ENCODE measurements at regions not wholly inside any gene's neighbourhood (a gene's known extent, or its start where the extent isn't known, plus 50 kb on each side); places are given as distances from the start of the nearest gene placed in this dataset.

- no peak overlapping the region for H2BK20ac ChIP-seq (ENCODE audit: low read depth, low read length)
- H3K23ac ChIP-seq (ENCODE audit: low read depth, low read length), result no peak overlapping the region
- no peaks in the 10 kb centered on the region; the same call in 1 of the 2 replicates for H3K9me3 ChIP-seq (ENCODE audit: control insufficient read depth, insufficient read depth, low read length)
- H3K4ac ChIP-seq (ENCODE audit: low read depth, low read length), result no peak overlapping the region
- no peak overlapping the region for H2BK120ac ChIP-seq (ENCODE audit: low read depth, low read length)
- H3K4me3 ChIP-seq (ENCODE audit: insufficient read depth, low read depth, low read length), result no peak overlapping the region
- CTCF ChIA-PET, result no interaction called here
- WGBS, 2 experiments (ENCODE audit: extremely low coverage in 2 of 2, insufficient read length in 1 of 2), result 23% methylated on average over 2 of the region's 4 CpGs; no CpG with 5 or more reads in 1 of the 2 experiments
- no TSS peak for BruUV-seq (replicated peaks)
- H3K27me3 ChIP-seq (ENCODE audit: control insufficient read depth, insufficient read depth, low read length), result peaks cover 3% of the 10 kb centered on the region
- H2BK15ac ChIP-seq (ENCODE audit: low read depth, low read length), result no peak overlapping the region
- ATAC-seq (ENCODE audit: low read depth) (no peak), DNase-seq (no peak)
- no peak overlapping the region for H4K8ac ChIP-seq (ENCODE audit: low read depth in 2 of 2, low read length in 2 of 2)
- no peaks in the 10 kb centered on the region for H3K9me1 ChIP-seq (ENCODE audit: insufficient read depth, low read length)
- H3K79me1 ChIP-seq (ENCODE audit: low read depth in 1 of 2, low read length in 2 of 2), result no peaks in the 10 kb centered on the region
- H3K27ac ChIP-seq (ENCODE audit: insufficient read depth, low read length), result no peak overlapping the region
- H2BK5ac ChIP-seq (ENCODE audit: low read depth, low read length, poor library complexity, severe bottlenecking), result no peak overlapping the region
- H4K91ac ChIP-seq (ENCODE audit: insufficient read depth, low read depth, low read length), result no peak overlapping the region
- in situ Hi-C loops (cut with MboI; ENCODE audit: low sequenced_read_pairs), result no loop called here
- no peak overlapping the region for H2AFZ ChIP-seq (replicated peaks; ENCODE audit: low read length, poor library complexity)
- H3K36me3 ChIP-seq (ENCODE audit: control insufficient read depth, insufficient read depth, low read length), result no peaks in the 10 kb centered on the region
- no peak overlapping the region for H4K5ac ChIP-seq (ENCODE audit: low read depth, low read length)
- H3K4me2 ChIP-seq (ENCODE audit: low read depth, low read length), result no peak overlapping the region
- POLR2A ChIA-PET (ENCODE audit: unreplicated experiment), result no interaction called here
- TF ChIP-seq NFE2L2 (IDR thresholded peaks at IDR 0.05; ENCODE audit: low read depth, low read length) (no peak), SMC3 (IDR thresholded peaks at IDR 0.05; ENCODE audit: low read depth, low read length) (no peak), POLR2A (IDR thresholded peaks at IDR 0.05; ENCODE audit: low read depth, low read length) (no peak), MAZ (IDR thresholded peaks at IDR 0.05; ENCODE audit: borderline replicate concordance, low read depth, low read length) (no peak), ELK1 (IDR thresholded peaks at IDR 0.05; ENCODE audit: borderline replicate concordance, low read depth, low read length) (no peak), RAD21 (IDR thresholded peaks at IDR 0.05; ENCODE audit: low read length) (no peak), CTCF (conservative IDR thresholded peaks at IDR 0.05; ENCODE audit: low read depth, low read length) (no peak), USF2 (IDR thresholded peaks at IDR 0.05; ENCODE audit: low read depth, low read length) (no peak), CEBPB (IDR thresholded peaks at IDR 0.05; ENCODE audit: low read depth, low read length) (no peak), RCOR1 (IDR thresholded peaks at IDR 0.05; ENCODE audit: insufficient replicate concordance, low read length) (no peak), CHD1 (IDR thresholded peaks at IDR 0.05; ENCODE audit: low read depth, low read length) (no peak), FOS (IDR thresholded peaks at IDR 0.05; ENCODE audit: low read depth, low read length) (no peak), RFX5 (IDR thresholded peaks at IDR 0.05; ENCODE audit: low read depth, low read length) (no peak), MXI1 (IDR thresholded peaks at IDR 0.05; ENCODE audit: borderline replicate concordance, low read depth, low read length) (no peak), BHLHE40 (IDR thresholded peaks at IDR 0.05; ENCODE audit: low read depth, low read length) (no peak), MAFK (IDR thresholded peaks at IDR 0.05; ENCODE audit: low read depth, low read length) (no peak)
- H3K56ac ChIP-seq (ENCODE audit: extremely low read depth, insufficient read depth, low read length), result no peak overlapping the region
- dilution Hi-C loops (cut with HindIII; ENCODE audit: low sequenced_read_pairs, unreplicated experiment), result no loop called here
- H3K18ac ChIP-seq (ENCODE audit: low read depth, low read length), result no peak overlapping the region
- no peak overlapping the region for H3K14ac ChIP-seq (replicated peaks; ENCODE audit: low read depth, low read length)
- intact Hi-C loops (cut with micrococcal nuclease), result no loop called here
- H2AK9ac ChIP-seq (replicated peaks; ENCODE audit: low read depth, low read length, poor library complexity), result no peak overlapping the region
- peaks cover 1% of the 10 kb centered on the region; the same call in 1 of the 2 replicates for H3K4me1 ChIP-seq (ENCODE audit: control insufficient read depth, insufficient read depth, low read length)
- H2AK5ac ChIP-seq (ENCODE audit: low read depth, low read length), result no peak overlapping the region
- no peak overlapping the region for H3K9ac ChIP-seq (ENCODE audit: low read depth, low read length)
- no peaks in the 10 kb centered on the region for H4K20me1 ChIP-seq (ENCODE audit: insufficient read depth, low read length)
Observed at GRCh38 chr3:72127224-72127612, 342.3 kb upstream of the PROK2 start.

Measured in IMR-90 (cell line).